Fibroblast of lung (primary cell): ENCODE measurements at regions not wholly inside any gene's neighbourhood (a gene's known extent, or its start where the extent isn't known, plus 50 kb on each side); places are given as distances from the start of the nearest gene placed in this dataset.

Experiments
- DNase-seq, 2 donors: peaks; one replicate each; pipeline versions ENCODE4 v3.0.0 to v3.0.0-alpha.2; 2010; ENCODE audit warnings: low read depth in 2 of 2
- H2AFZ ChIP-seq: 2 replicates; pipeline ENCODE4 v1.5.1; 2012; ENCODE audit warnings: low read length, control low read depth, inconsistent platforms
- H3K27ac ChIP-seq: 2 replicates; pipeline ENCODE4 v1.5.1; 2011; ENCODE audit warnings: low read length, control low read depth; ENCODE audit not compliant: insufficient read depth
- H3K27me3 ChIP-seq: 2 replicates; pipeline ENCODE4 v1.5.1; 2011; ENCODE audit warnings: mild to moderate bottlenecking, low read length; ENCODE audit not compliant: control insufficient read depth, insufficient read depth
- H3K36me3 ChIP-seq: 2 replicates; pipeline ENCODE4 v1.5.1; 2011; ENCODE audit warnings: low read length; ENCODE audit not compliant: control insufficient read depth, insufficient read depth
- H3K4me1 ChIP-seq: 2 replicates; pipeline ENCODE4 v1.5.1; 2011; ENCODE audit warnings: low read length; ENCODE audit not compliant: control insufficient read depth, insufficient read depth; ENCODE audit errors: extremely low read depth
- H3K4me2 ChIP-seq: 2 replicates; pipeline ENCODE4 v1.5.1; 2011; ENCODE audit warnings: low read length, control low read depth; ENCODE audit not compliant: insufficient read depth; ENCODE audit errors: extremely low read depth
- H3K4me3 ChIP-seq, 4 experiments: fragments of 200-600 bp in 1 of 4; sonication (generic) in 1 of 4; replicated peaks in 1 of 4; 2 replicates each; pipeline ENCODE4 v1.5.1; 2011 to 2016; ENCODE audit warnings: low read length in 4 of 4, low read depth in 3 of 4, mild to moderate bottlenecking in 3 of 4, control low read depth in 2 of 4, inconsistent platforms in 1 of 4, mixed read lengths in 1 of 4; ENCODE audit not compliant: insufficient read depth in 1 of 4; ENCODE audit errors: control extremely low read depth in 1 of 4
- H3K79me2 ChIP-seq: 2 replicates; pipeline ENCODE4 v1.5.1; 2012; ENCODE audit warnings: mild to moderate bottlenecking, low read length, inconsistent platforms; ENCODE audit not compliant: control insufficient read depth, insufficient read depth
- H3K9ac ChIP-seq: 2 replicates; pipeline ENCODE4 v1.5.1; 2011; ENCODE audit warnings: mild to moderate bottlenecking, low read length, control low read depth; ENCODE audit not compliant: insufficient read depth
- H3K9me3 ChIP-seq: 2 replicates; pipeline ENCODE4 v1.5.1; 2012; ENCODE audit warnings: low read depth, low read length; ENCODE audit not compliant: control insufficient read depth, insufficient read depth
- H4K20me1 ChIP-seq: 2 replicates; pipeline ENCODE4 v1.5.1; 2011; ENCODE audit warnings: low read length; ENCODE audit not compliant: control insufficient read depth, insufficient read depth; ENCODE audit errors: extremely low read depth
- CTCF ChIP-seq, 2 donors: IDR thresholded peaks in 1 of 2; conservative IDR thresholded peaks in 1 of 2; 1 replicate in 1 of 2; 2 replicates in 1 of 2; pipeline ENCODE4 v1.5.1; 2011 to 2012; ENCODE audit warnings: low read length in 2 of 2, control low read depth in 1 of 2, inconsistent platforms in 1 of 2, low read depth in 1 of 2, mild to moderate bottlenecking in 1 of 2
- EZH2 ChIP-seq: IDR thresholded peaks from 2 replicates; pipeline ENCODE4 v1.5.1; 2012; ENCODE audit warnings: low read length, control low read depth, mild to moderate bottlenecking; ENCODE audit errors: missing control alignments

GRCh38 chrX:38899650-38900049, 98.4 kb downstream of the MID1IP1 start:
- no peak overlapping the region for H2AFZ ChIP-seq
- H3K27me3 ChIP-seq = no peaks in the 10 kb centered on the region
- no peaks in the 10 kb centered on the region for H3K4me1 ChIP-seq
- H3K27ac ChIP-seq = no peak overlapping the region
- no peak overlapping the region for H3K9ac ChIP-seq
- no peaks in the 10 kb centered on the region for H3K36me3 ChIP-seq
- DNase-seq = no peak
- no peaks in the 10 kb centered on the region for H3K9me3 ChIP-seq
- no peak overlapping the region for H3K4me2 ChIP-seq
- no peak overlapping the region for H3K4me3 ChIP-seq
- no peaks in the 10 kb centered on the region for H4K20me1 ChIP-seq
- no peaks in the 10 kb centered on the region for H3K79me2 ChIP-seq
- TF ChIP-seq CTCF (conservative IDR thresholded peaks at IDR 0.05 in 1 of 2, IDR thresholded peaks at IDR 0.05 in 1 of 2; ENCODE audit: low read depth in 1 of 2, low read length in 2 of 2) (no peak), EZH2 (no peak)

GRCh38 chrX:38900719-38901118, 99.5 kb downstream of the MID1IP1 start:
- Histone ChIP-seq H3K4me1 (no peaks in the 10 kb centered on the region), H3K27me3 (no peaks in the 10 kb centered on the region), H3K79me2 (no peaks in the 10 kb centered on the region), H3K36me3 (no peaks in the 10 kb centered on the region), H3K9ac (no peak overlapping the region), H3K9me3 (no peaks in the 10 kb centered on the region), H4K20me1 (no peaks in the 10 kb centered on the region), H2AFZ (no peak overlapping the region), H3K4me3 (no peak overlapping the region), H3K27ac (no peak overlapping the region), H3K4me2 (no peak overlapping the region)
- TF ChIP-seq EZH2 = no peak
- no peak for TF ChIP-seq CTCF (conservative IDR thresholded peaks at IDR 0.05 in 1 of 2, IDR thresholded peaks at IDR 0.05 in 1 of 2; ENCODE audit: low read depth in 1 of 2, low read length in 2 of 2)
- DNase-seq = no peak

GRCh38 chrX:38902972-38903492, 101.8 kb downstream of the MID1IP1 start:
- Histone ChIP-seq H3K9ac (no peak overlapping the region), H3K9me3 (no peaks in the 10 kb centered on the region), H3K4me3 (no peak overlapping the region), H3K27me3 (no peaks in the 10 kb centered on the region), H3K27ac (no peak overlapping the region), H2AFZ (no peak overlapping the region), H3K79me2 (no peaks in the 10 kb centered on the region), H3K36me3 (no peaks in the 10 kb centered on the region), H4K20me1 (no peaks in the 10 kb centered on the region), H3K4me2 (no peak overlapping the region), H3K4me1 (no peaks in the 10 kb centered on the region)
- DNase-seq = no peak
- TF ChIP-seq CTCF (conservative IDR thresholded peaks at IDR 0.05 in 1 of 2, IDR thresholded peaks at IDR 0.05 in 1 of 2; ENCODE audit: low read depth in 1 of 2, low read length in 2 of 2) (no peak), EZH2 (no peak)
